ENCODE measurements at regions not wholly inside any gene's neighbourhood (a gene's known extent, or its start where the extent isn't known, plus 50 kb on each side); places are given as distances from the start of the nearest gene placed in this dataset.
"Not testable (repeated sequence)": the region's sequence is repeated elsewhere in the genome, so short reads cannot be mapped to it uniquely, and the experiment has no call there.

DNA sequence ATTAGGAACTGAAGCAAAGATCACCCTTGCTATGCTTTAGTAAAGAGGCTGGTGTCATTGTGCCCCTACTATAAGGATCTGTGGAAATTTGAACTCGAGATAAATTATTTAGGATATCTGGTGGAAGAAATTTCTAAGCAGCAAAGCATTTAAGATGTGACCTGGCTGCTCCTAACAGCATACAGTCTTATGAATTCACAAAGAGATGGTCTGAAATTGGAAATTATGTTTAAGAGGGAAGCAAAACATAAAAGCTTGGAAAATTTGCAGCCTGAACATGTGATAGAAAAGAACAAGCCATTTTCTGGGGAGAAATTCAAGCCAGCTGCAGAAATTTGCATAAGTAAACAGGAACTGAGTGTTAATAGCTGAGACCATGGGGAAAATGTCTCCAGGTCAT, 223.7 kb downstream of the FBXO4 start:
- CTCF ChIA-PET, result no interaction called here
- no peak for DNase-seq (ENCODE audit: extremely low spot score)
- POLR2A ChIA-PET, result no interaction called here
- TF ChIP-seq, protein P1, sequence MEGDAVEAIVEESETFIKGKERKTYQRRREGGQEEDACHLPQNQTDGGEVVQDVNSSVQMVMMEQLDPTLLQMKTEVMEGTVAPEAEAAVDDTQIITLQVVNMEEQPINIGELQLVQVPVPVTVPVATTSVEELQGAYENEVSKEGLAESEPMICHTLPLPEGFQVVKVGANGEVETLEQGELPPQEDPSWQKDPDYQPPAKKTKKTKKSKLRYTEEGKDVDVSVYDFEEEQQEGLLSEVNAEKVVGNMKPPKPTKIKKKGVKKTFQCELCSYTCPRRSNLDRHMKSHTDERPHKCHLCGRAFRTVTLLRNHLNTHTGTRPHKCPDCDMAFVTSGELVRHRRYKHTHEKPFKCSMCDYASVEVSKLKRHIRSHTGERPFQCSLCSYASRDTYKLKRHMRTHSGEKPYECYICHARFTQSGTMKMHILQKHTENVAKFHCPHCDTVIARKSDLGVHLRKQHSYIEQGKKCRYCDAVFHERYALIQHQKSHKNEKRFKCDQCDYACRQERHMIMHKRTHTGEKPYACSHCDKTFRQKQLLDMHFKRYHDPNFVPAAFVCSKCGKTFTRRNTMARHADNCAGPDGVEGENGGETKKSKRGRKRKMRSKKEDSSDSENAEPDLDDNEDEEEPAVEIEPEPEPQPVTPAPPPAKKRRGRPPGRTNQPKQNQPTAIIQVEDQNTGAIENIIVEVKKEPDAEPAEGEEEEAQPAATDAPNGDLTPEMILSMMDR (IDR thresholded peaks at IDR 0.05; ENCODE audit: control extremely low read depth, extremely low read depth, low read depth, missing control alignments), result no peak

DNA sequence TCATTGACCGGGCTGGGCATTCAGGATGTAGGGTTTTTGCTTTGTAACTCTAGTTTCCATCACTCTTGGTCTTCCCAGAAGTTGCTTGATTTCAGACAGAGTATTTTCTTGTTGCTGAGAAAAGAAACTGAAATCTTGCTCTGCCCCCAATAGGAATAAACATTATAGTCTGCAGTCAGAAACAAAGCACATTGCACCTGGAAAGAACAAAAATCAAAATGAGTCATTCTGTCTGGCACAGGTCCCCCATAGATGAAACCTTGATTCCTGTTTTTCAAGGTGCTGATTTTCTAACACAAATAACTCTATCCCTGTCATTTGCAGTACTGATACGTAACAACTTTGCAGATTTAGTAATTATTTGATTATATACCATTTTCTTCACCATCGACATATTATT, 232.1 kb downstream of the FBXO4 start:
- TF ChIP-seq, protein P1 (IDR thresholded peaks at IDR 0.05; ENCODE audit: control extremely low read depth, extremely low read depth, low read depth, missing control alignments), result no peak
- ChIA-PET CTCF (no interaction called here), POLR2A (no interaction called here)
- DNase-seq (ENCODE audit: extremely low spot score), result no peak

DNA sequence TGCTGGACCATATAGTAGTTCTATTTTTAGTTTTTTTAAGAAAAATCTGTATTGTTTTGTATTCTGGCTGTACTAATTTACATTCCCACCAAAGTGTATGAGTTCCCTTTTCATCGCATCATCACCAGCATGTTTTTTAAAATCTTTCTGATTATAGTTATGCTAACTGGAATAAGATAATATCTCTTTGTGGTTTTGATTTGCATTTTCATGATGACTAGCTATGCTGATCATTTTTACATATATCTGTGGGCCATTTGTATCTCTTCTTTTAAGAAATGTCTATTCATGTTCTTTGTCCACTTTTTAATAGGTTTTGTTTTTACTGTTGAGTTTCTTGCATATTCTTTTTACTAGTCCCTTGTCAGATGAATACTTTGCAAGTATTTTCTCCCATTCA, 238.0 kb downstream of the FBXO4 start:
- TF ChIP-seq, protein P1 (IDR thresholded peaks at IDR 0.05; ENCODE audit: control extremely low read depth, extremely low read depth, low read depth, missing control alignments), result no peak
- DNase-seq (ENCODE audit: extremely low spot score), result no peak
- POLR2A ChIA-PET, result no interaction called here
- CTCF ChIA-PET, result no interaction called here

DNA sequence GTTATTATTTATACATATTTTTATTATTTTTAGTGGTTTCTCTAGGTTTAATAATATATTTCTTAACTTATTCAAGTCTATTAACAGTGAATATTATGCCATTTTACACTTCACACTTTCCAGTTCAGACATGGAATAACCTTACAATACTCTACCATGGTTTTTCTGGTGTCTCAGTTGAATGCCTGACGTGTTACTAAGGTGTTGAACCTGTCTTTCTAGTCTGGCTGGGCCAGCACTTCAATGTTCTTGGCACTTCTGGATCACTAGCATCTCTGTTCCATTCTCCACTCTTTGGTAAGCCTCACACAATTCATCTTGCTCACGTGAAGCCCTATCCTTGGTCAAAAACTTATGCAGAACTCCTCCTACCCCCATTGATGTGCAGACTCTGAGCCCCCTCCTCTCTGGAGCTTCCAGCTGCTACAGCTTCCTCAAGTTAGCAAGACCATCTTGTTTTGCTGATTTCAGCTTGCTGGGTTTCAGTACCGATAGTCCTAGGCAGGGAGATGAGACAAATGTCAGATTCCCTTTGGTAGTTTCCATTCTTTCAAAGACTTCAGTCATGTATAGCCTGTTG, 243.1 kb downstream of the FBXO4 start:
- no peak for DNase-seq (ENCODE audit: extremely low spot score)
- ChIA-PET CTCF (no interaction called here), POLR2A (no interaction called here)
- TF ChIP-seq, protein P1 (IDR thresholded peaks at IDR 0.05; ENCODE audit: control extremely low read depth, extremely low read depth, low read depth, missing control alignments), result no peak

DNA sequence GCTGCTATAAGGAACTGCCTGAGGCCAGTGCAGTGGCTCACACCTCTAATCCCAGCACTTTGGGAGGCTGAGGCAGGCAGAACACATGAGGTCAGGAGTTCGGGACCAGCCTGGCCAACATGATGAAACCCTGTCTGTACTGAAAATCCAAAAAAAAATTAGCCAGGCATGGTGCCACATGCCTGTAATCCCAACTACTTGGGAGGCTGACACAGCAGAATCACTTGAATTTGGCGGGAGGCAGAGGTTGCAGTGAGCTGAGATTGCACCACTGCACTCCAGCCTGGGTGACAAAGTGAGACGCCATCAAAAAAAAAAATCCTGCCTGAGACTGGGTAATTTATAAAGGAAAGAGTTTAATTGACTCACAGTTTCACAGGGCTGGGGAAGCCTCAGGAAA, 247.1 kb upstream of the GHR start:
- POLR2A ChIA-PET; DNase-seq (ENCODE audit: extremely low spot score): not testable (repeated sequence)
- CTCF ChIA-PET, result interaction anchor here (0.9 to 1.9 kb wide), 2 partner anchors 16 to 19 kb away, joined by 4 to 8 read pairs; no protein-coding TSS in a partner anchor

DNA sequence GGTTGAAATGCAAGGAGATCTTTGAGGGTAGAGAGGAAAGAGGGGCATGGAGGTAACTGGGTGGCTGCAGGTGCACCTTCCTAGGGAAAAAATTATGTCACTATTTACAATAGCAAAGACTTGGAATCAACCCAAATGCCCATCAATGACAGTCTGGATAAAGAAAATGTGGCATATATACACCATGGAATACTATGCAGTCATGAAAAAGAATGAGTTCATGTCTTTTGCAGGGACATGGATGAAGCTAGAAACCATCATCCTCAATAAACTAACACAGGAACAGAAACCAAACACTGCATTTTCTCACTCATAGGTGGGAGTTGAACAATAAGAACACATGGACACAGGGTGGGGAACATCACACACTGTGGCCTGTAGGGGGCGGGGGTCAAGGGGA, 243.4 kb upstream of the GHR start:
- CTCF ChIA-PET; POLR2A ChIA-PET; DNase-seq (ENCODE audit: extremely low spot score): not testable (repeated sequence)

DNA sequence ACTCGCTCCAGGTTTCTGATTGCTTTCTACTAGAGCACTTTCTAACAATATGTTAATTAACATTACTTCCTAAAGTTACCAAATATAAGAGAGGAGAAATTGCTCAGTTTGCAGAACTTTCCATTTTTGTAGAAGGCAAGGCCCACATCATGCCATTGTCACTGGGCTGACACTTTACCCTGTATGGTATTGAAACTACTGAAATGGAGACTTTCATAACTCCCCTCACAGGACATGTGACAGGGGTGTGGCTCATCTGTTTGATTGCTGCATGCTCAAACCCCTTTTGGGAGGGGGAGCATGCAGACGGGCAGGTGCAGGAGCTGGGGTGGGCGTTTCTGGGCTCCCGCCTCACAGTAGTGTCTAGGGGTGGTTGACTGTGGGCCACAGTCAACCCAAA, 206.3 kb upstream of the GHR start:
- POLR2A ChIA-PET, result no interaction called here
- no peak for DNase-seq (ENCODE audit: extremely low spot score)
- CTCF ChIA-PET, result interaction anchor here (1.0 to 1.3 kb wide), 2 partner anchors 10 to 16 kb away, joined by 3 read pairs; no protein-coding TSS in a partner anchor
- TF ChIP-seq, protein P1 (IDR thresholded peaks at IDR 0.05; ENCODE audit: control extremely low read depth, extremely low read depth, low read depth, missing control alignments), result no peak

DNA sequence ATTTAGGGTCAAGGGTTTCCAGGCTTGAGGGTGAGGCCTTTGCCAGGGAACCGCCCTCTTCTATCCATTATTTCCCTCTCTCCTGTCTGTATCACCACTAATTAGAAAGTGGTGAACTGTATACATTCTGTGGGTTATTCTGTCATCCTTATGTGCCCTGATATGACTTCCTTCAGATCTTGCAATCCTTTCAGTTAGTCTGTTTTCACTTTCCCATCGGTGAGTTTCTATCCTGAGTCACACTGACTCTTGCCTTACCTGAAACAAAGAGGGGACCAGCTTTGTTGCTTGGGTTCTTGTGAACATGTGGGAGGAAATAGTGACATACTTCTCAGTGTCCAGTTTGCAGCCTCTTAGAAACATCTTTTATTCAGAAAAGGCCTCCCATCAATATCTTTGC, 205.4 kb upstream of the GHR start:
- DNase-seq (ENCODE audit: extremely low spot score), result no peak
- CTCF ChIA-PET, result interaction anchor here (0.6 to 1.3 kb wide), 3 partner anchors 9 to 60 kb away, joined by 3 read pairs; no protein-coding TSS in a partner anchor
- POLR2A ChIA-PET, result no interaction called here
- TF ChIP-seq, protein P1 (IDR thresholded peaks at IDR 0.05; ENCODE audit: control extremely low read depth, extremely low read depth, low read depth, missing control alignments), result no peak

Measured in GM10248 (cell line).